GM20431 (cell line): ENCODE measurements at regions not wholly inside any gene's neighbourhood (a gene's known extent, or its start where the extent isn't known, plus 50 kb on each side); places are given as distances from the start of the nearest gene placed in this dataset.
"Not testable (repeated sequence)": the region's sequence is repeated elsewhere in the genome, so short reads cannot be mapped to it uniquely, and the experiment has no call there.

Experiments used
- in situ Hi-C: fragments of 300-500 bp; cut with MseI, MboI; formaldehyde crosslinking; loops from one replicate; pipeline ENCODE4 v1.15.0; 2020; ENCODE audit warnings: low sequenced_read_pairs; ENCODE audit not compliant: unreplicated experiment

DNA sequence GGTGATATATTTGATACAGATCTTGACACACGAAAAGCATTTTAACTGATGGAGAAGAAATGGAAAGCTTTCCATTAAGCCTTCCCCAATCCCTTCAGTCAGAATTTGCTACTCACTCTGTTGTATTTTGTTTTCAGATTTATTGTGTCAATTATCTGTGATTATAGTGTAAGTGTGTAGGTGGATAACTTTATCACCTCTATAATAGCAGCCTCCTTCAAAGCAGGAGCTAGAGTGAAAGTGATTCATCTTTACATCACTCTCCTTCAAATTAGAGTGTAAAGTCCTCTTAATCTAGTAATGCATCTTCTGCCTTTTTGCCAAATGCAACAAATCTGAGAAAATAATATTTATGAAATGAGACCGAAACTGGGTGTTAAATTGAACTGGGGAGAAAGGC, 459.7 kb upstream of the ZP4 start:
- in situ Hi-C loops, result no loop called here

DNA sequence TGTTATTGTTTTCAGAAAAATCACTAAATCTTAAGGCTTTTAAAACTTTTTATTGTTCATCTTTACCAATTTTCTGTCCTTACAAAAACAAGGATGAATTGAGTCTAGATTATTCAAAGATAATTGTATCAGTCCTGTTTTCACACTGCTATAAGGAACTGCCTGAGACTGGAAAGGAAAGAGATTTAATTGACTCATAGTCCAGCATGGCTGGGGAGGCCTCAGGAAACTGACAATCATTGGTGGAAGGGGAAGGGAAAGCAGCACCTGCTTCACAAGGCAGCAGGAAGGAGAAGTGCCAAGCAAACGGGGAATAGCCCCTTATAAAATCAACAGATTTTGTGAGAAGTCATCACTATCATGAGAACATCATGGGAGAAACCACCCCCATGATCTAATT, 455.6 kb upstream of the ZP4 start:
- in situ Hi-C loops, result no loop called here

DNA sequence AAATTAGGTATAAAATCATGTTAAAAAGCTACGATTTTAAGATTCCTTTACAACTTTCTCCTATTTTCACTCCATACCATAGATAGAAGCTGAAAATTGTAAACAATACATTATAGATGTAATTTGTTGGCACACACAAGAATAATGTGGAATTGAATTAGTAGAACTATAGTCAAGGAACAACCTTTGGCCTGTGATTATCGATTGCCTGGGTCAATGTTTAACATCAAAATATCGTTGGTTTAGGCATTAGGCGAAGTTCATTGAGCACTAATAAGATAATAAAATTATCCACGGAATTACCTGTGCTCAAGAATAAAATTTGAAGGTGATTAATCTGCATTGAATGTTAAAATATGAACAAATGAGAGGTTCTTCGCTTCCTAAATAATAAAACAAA, 455.1 kb upstream of the ZP4 start:
- in situ Hi-C loops, result no loop called here

DNA sequence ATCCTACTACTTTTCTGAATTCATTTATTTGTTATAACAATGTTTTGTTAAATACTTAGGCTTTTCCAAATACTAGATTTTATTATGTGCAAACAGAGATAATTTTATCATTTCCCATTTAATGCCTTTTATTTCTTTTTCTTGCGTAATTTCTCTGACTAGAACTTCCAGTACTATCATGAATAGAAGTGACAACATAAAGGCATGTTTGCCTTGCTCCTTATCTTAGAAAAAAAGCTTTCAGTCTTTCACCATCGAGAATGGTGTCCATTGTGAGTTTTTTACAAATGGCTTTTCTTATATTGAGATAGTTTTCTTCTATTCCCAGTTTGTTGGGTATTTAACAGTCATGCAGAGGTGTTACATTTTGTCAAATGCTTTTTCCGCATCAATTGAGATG, 453.1 kb upstream of the ZP4 start:
- in situ Hi-C loops, result no loop called here

- in situ Hi-C loops, result no loop called here
Measured at GRCh38 chr1:238341395-238341794, 450.7 kb upstream of the ZP4 start.

GRCh38 chr1:238340989-238341388, 450.3 kb upstream of the ZP4 start:
- in situ Hi-C loops, result no loop called here

DNA sequence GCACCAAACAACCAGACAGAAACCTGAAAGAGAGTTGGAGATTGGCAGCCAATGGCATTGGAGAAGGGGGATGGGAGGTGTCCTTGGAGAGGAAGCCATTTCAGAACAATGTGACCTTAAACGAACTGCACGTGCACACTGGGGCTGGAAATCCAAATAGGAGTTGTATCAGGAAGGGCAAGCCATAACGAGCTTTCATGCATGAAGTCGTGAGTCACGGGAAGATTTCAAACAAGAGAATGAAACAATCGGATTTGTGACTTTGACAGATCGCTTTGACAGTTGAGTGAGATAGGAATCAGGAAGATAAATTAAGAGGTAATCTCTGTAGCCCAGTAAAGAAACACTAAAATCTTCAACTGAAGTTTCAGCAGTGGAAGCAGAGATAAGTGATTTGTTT, 445.8 kb upstream of the ZP4 start:
- in situ Hi-C loops, result no loop called here

GRCh38 chr1:238334170-238334569, 443.4 kb upstream of the ZP4 start:
- in situ Hi-C loops, result no loop called here

- in situ Hi-C loops, result no loop called here
Measured at GRCh38 chr1:238331557-238331956, 440.8 kb upstream of the ZP4 start.

DNA sequence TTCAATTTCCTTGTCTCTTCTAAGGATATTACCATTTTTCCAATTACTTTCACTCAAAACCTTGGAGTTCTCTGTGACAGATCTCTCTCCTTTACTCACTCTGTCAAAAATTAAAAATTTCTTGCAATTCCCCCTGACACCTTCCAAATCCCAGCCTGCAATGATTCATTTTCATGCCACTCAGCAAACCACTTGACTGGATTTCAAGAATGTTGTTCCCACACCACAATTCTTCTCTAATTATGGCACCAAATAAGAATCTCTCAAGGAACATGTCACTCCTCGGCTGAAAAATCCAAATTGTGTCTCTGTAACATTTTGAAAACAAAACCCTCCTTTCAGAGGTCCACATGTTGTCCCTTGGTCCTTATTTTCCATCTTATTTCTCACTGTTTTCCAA, 438.9 kb upstream of the ZP4 start:
- in situ Hi-C loops, result no loop called here

GRCh38 chr1:238327033-238327432, 436.3 kb upstream of the ZP4 start:
- in situ Hi-C loops, result not testable (repeated sequence)

DNA sequence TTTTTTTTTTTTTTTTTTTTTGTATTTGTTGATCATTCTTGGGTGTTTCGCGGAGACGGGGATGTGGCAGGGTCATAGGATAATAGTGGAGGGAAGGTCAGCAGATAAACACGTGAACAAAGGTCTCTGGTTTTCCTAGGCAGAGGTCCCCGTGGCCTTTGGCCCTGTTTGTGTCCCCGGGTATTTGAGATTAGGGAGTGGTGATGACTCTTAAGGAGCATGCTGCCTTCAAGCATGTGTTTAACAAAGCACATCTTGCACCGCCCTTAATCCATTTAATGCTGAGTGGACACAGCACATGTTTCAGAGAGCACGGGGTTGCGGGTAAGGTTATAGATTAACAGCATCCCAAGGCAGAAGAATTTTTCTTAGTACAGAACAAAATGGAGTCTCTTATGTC, 435.8 kb upstream of the ZP4 start:
- in situ Hi-C loops, result not testable (repeated sequence)

DNA sequence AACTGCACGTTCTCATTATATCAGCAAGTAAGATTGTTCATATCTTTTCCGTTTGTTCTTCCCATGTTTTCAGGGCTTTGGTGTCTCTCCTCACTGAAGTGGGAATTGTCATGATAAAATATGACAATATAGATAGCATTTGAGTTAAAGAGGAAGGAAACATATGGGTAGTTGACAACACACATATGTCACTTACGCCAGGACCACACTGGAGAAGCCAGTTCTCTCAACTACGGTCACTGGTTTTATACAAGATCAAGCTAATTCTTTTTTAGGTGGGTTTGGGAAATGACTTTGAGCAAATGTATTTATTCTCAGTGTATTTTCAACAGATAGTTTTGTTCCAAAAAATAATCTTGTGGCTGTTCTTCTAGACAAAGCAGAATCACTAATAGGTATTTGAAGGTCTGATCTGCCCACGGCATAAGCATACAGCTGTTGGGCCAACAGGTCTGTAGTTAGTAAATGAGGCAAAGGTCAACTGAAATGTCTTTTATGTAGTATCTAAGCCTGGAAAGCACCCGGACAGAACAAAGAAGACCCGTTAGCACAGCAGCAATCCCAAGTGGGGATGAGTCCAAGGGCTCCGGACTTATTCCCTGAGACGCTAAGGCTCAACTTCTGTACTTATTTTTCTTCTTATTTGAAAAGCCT, 433.6 kb upstream of the ZP4 start:
- in situ Hi-C loops, result no loop called here

- in situ Hi-C loops, result no loop called here
Measured at GRCh38 chr1:238323490-238323889, 432.8 kb upstream of the ZP4 start.

DNA sequence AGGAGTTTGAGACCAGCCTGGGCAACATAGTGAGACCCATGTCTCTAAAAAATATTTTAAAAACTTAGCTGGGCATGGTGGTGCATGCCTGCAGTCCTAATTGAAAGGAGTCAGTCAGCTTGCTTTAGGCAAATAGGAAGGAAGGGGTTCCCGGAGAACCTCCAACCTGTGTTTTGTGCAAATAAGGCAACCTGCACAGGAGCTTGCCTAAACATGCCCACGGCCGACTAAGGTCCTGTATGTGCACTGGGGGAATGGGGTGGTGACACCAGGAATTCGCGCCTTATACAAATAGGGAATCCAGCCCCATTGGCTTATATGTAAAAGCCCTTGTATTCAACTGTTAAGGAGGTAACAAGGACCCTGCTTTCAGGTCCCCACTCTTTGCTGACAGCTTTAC, 429.2 kb upstream of the ZP4 start:
- in situ Hi-C loops, result no loop called here

- in situ Hi-C loops, result no loop called here
Measured at GRCh38 chr1:238318294-238319110, 427.8 kb upstream of the ZP4 start.

GRCh38 chr1:238312969-238313368, 422.2 kb upstream of the ZP4 start:
- in situ Hi-C loops, result no loop called here

GRCh38 chr1:238306411-238306810, 415.7 kb upstream of the ZP4 start:
- in situ Hi-C loops, result no loop called here

GRCh38 chr1:238302646-238303045, 411.9 kb upstream of the ZP4 start:
- in situ Hi-C loops, result no loop called here

GRCh38 chr1:238296371-238296770, 405.6 kb upstream of the ZP4 start:
- in situ Hi-C loops, result no loop called here

GRCh38 chr1:238293075-238293474, 402.4 kb upstream of the ZP4 start:
- in situ Hi-C loops, result no loop called here

DNA sequence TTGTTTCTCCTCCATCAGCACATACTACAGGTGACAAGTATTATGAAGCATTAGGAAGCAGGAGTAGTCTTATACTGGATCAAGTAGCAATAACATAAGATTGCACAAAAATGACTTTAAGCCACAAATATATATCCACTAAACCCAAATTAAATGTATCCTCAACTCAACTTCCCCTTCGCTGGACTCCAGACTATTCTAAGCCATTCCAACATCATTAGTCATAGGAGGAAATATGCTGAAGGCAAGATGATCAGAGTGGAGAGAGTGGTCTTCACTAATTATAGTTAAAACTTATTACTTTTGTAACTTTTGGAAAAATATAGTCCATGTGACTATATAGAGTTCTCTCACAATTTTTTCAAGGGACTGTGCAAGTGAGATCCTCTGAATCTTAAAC, 390.7 kb upstream of the ZP4 start:
- in situ Hi-C loops, result no loop called here
